WTC11 (cell line): ENCODE measurements at regions not wholly inside any gene's neighbourhood (a gene's known extent, or its start where the extent isn't known, plus 50 kb on each side); places are given as distances from the start of the nearest gene placed in this dataset.

Source experiments
- CREB1 ChIP-seq: sonication (generic); formaldehyde crosslinking; IDR thresholded peaks from 2 replicates; pipeline ENCODE4 v1.8.0; 2023; ENCODE audit warnings: mild to moderate bottlenecking, missing genetic modification reagents
- CREM ChIP-seq: sonication (generic); formaldehyde crosslinking; IDR thresholded peaks from 2 replicates; pipeline ENCODE4 v1.8.1; 2022; ENCODE audit warnings: mild to moderate bottlenecking, missing genetic modification reagents, moderate library complexity
- FOXJ3 ChIP-seq: sonication (generic); formaldehyde crosslinking; IDR thresholded peaks from 2 replicates; pipeline ENCODE4 v1.9.0; 2021; ENCODE audit warnings: missing genetic modification reagents, mild to moderate bottlenecking, borderline replicate concordance
- FOXK1 ChIP-seq: sonication (generic); formaldehyde crosslinking; IDR thresholded peaks from 2 replicates; pipeline ENCODE4 v1.8.0; 2022; ENCODE audit warnings: mild to moderate bottlenecking, moderate library complexity, missing genetic modification reagents
- ZNF232 ChIP-seq: sonication (generic); formaldehyde crosslinking; IDR thresholded peaks from 2 replicates; pipeline ENCODE4 v1.8.0; 2022; ENCODE audit warnings: mild to moderate bottlenecking, missing genetic modification reagents
- ZNF671 ChIP-seq: fragments of 250-450 bp; sonication (Bioruptor Pico); IDR thresholded peaks from 2 replicates; pipeline ENCODE4 v1.8.0; 2021; ENCODE audit warnings: mild to moderate bottlenecking
- TF ChIP-seq, protein P1 (sequence below): fragments of 200-600 bp; IDR thresholded peaks from 2 replicates; pipeline ENCODE4 v1.8.0; 2022; ENCODE audit warnings: antibody characterized with exemption
- TF ChIP-seq, protein P2 (sequence below): sonication (generic); formaldehyde crosslinking; conservative IDR thresholded peaks from 2 replicates; pipeline ENCODE4 v1.8.1; 2023; ENCODE audit warnings: mild to moderate bottlenecking, low read depth, missing genetic modification reagents, moderate library complexity
- TF ChIP-seq, protein P3 (sequence below): sonication (generic); formaldehyde crosslinking; IDR thresholded peaks from 2 replicates; pipeline ENCODE4 v1.8.1; 2023; ENCODE audit warnings: mild to moderate bottlenecking, missing genetic modification reagents, moderate library complexity
- TF ChIP-seq, protein P4 (sequence below): sonication (generic); formaldehyde crosslinking; IDR thresholded peaks from 2 replicates; pipeline ENCODE4 v1.8.1; 2022; ENCODE audit warnings: low read depth, mild to moderate bottlenecking, moderate library complexity, missing genetic modification reagents, borderline replicate concordance
- TF ChIP-seq, protein P5 (sequence below): sonication (generic); formaldehyde crosslinking; IDR thresholded peaks from 2 replicates; pipeline ENCODE4 v1.8.1; 2023; ENCODE audit warnings: mild to moderate bottlenecking, moderate library complexity, missing genetic modification reagents
- TF ChIP-seq, protein P6 (sequence below): sonication (generic); formaldehyde crosslinking; IDR thresholded peaks from 2 replicates; pipeline ENCODE4 v1.8.0; 2022; ENCODE audit warnings: mild to moderate bottlenecking, missing genetic modification reagents

DNA sequence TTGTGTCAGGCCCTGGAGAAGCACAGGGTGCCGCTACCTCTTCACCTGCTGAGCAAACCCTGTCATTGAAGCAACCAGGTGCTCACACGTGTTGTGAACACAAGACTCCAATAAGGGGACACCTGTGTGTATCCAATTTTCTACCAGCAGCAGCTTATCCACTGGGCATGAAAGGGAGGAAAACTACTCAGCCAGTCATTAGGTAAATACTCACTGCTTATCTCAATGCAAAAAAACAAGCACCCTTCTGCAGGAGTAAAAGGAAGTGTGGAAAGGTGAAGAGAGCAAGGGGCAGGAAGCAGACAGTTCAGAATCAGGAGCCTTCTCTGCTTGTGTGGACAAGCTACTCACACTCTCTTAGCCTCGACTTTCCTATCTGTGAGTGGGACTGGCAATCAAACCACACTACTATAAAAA, 148.9 kb downstream of the ETS2 start:
- TF ChIP-seq, protein P1, sequence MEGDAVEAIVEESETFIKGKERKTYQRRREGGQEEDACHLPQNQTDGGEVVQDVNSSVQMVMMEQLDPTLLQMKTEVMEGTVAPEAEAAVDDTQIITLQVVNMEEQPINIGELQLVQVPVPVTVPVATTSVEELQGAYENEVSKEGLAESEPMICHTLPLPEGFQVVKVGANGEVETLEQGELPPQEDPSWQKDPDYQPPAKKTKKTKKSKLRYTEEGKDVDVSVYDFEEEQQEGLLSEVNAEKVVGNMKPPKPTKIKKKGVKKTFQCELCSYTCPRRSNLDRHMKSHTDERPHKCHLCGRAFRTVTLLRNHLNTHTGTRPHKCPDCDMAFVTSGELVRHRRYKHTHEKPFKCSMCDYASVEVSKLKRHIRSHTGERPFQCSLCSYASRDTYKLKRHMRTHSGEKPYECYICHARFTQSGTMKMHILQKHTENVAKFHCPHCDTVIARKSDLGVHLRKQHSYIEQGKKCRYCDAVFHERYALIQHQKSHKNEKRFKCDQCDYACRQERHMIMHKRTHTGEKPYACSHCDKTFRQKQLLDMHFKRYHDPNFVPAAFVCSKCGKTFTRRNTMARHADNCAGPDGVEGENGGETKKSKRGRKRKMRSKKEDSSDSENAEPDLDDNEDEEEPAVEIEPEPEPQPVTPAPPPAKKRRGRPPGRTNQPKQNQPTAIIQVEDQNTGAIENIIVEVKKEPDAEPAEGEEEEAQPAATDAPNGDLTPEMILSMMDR, result no peak
- TF ChIP-seq, protein P2, sequence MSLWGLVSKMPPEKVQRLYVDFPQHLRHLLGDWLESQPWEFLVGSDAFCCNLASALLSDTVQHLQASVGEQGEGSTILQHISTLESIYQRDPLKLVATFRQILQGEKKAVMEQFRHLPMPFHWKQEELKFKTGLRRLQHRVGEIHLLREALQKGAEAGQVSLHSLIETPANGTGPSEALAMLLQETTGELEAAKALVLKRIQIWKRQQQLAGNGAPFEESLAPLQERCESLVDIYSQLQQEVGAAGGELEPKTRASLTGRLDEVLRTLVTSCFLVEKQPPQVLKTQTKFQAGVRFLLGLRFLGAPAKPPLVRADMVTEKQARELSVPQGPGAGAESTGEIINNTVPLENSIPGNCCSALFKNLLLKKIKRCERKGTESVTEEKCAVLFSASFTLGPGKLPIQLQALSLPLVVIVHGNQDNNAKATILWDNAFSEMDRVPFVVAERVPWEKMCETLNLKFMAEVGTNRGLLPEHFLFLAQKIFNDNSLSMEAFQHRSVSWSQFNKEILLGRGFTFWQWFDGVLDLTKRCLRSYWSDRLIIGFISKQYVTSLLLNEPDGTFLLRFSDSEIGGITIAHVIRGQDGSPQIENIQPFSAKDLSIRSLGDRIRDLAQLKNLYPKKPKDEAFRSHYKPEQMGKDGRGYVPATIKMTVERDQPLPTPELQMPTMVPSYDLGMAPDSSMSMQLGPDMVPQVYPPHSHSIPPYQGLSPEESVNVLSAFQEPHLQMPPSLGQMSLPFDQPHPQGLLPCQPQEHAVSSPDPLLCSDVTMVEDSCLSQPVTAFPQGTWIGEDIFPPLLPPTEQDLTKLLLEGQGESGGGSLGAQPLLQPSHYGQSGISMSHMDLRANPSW, result no peak
- TF ChIP-seq, protein P3, sequence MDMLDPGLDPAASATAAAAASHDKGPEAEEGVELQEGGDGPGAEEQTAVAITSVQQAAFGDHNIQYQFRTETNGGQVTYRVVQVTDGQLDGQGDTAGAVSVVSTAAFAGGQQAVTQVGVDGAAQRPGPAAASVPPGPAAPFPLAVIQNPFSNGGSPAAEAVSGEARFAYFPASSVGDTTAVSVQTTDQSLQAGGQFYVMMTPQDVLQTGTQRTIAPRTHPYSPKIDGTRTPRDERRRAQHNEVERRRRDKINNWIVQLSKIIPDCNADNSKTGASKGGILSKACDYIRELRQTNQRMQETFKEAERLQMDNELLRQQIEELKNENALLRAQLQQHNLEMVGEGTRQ (CRISPR knock-in tag), result no peak
- no peak for TF ChIP-seq ZNF671 (CRISPR knock-in tag)
- TF ChIP-seq FOXJ3 (CRISPR knock-in tag), result no peak
- TF ChIP-seq, protein P4, sequence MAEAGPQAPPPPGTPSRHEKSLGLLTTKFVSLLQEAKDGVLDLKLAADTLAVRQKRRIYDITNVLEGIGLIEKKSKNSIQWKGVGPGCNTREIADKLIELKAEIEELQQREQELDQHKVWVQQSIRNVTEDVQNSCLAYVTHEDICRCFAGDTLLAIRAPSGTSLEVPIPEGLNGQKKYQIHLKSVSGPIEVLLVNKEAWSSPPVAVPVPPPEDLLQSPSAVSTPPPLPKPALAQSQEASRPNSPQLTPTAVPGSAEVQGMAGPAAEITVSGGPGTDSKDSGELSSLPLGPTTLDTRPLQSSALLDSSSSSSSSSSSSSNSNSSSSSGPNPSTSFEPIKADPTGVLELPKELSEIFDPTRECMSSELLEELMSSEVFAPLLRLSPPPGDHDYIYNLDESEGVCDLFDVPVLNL (CRISPR knock-in tag), result no peak
- TF ChIP-seq, protein P5, sequence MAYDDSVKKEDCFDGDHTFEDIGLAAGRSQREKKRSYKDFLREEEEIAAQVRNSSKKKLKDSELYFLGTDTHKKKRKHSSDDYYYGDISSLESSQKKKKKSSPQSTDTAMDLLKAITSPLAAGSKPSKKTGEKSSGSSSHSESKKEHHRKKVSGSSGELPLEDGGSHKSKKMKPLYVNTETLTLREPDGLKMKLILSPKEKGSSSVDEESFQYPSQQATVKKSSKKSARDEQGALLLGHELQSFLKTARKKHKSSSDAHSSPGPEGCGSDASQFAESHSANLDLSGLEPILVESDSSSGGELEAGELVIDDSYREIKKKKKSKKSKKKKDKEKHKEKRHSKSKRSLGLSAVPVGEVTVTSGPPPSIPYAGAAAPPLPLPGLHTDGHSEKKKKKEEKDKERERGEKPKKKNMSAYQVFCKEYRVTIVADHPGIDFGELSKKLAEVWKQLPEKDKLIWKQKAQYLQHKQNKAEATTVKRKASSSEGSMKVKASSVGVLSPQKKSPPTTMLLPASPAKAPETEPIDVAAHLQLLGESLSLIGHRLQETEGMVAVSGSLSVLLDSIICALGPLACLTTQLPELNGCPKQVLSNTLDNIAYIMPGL, result no peak
- TF ChIP-seq CREM, result no peak
- TF ChIP-seq ZNF232 (CRISPR knock-in tag), result no peak
- TF ChIP-seq FOXK1 (CRISPR knock-in tag), result no peak
- TF ChIP-seq, protein P6, sequence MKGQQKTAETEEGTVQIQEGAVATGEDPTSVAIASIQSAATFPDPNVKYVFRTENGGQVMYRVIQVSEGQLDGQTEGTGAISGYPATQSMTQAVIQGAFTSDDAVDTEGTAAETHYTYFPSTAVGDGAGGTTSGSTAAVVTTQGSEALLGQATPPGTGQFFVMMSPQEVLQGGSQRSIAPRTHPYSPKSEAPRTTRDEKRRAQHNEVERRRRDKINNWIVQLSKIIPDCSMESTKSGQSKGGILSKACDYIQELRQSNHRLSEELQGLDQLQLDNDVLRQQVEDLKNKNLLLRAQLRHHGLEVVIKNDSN (CRISPR knock-in tag), result no peak
- TF ChIP-seq CREB1, result no peak
